GM21576 (cell line): ENCODE measurements at regions not wholly inside any gene's neighbourhood (a gene's known extent, or its start where the extent isn't known, plus 50 kb on each side); places are given as distances from the start of the nearest gene placed in this dataset.

ENCODE experiments used
- ATAC-seq: cut with Tn5 transposase; IDR thresholded peaks from one replicate; pipeline ENCODE4 v1.9.1; 2021; ENCODE audit warnings: mild to moderate bottlenecking, moderate library complexity; ENCODE audit not compliant: unreplicated experiment

DNA sequence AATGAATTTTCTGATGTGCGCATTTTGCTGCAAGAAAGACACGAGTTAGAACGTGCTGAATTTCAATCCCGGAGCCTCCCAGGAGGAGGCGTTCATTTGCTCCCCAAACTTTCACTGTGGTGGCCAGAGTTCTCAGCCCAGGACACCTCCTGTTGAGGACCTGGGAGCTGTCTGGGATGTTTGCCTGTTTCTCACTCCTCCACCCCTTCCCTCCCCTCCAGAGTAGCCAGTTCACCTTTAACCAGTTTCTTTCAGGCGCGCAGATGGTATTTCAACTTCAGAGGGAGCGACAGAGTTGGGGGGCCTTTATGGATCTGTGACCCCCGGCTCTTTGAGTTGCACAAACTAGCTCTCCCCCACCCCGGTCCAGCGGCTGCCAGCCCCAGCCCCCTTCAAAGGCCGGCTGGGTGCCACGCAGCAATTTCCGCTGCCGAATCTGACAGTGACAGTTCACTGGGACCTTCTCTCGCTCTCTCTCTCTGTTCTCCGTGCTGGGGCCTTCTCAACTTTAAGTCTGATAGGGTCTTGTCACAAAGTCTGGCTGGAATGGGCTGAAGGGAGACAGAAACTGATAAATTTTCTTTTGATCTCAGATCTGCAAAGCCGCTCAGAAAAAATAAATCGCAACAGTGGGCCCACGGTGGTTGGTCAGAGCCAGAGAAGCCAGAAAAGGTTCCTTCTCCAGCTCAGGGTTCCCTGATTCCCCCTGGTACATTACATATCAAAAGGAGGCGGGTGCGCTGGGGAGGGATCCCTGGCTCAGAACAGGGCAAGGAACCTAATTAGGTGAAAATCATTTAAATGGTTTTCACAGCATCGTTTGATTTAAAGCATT lies 100.0 kb upstream of the STX18 start:
- ATAC-seq, result no peak

DNA sequence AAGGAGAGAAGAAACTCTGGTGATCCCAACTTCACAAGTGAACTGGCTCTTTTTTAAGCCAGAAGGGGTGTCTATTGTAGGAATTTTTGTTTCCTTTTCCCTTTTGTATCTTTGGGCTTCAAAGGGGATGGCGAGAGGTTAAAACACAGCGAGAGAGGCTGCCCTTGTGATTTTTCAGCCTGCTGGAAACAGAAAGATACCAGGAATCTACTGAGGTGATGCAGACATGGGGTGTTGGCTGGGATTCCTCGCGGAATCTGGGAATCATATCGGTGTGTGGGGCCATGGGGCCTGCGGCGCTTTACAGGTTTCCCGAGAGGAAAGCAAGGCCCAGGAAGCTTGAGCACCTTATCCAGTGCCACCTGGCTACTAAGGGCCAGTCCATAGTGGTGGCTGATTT lies 99.4 kb upstream of the STX18 start:
- ATAC-seq, result no peak

DNA sequence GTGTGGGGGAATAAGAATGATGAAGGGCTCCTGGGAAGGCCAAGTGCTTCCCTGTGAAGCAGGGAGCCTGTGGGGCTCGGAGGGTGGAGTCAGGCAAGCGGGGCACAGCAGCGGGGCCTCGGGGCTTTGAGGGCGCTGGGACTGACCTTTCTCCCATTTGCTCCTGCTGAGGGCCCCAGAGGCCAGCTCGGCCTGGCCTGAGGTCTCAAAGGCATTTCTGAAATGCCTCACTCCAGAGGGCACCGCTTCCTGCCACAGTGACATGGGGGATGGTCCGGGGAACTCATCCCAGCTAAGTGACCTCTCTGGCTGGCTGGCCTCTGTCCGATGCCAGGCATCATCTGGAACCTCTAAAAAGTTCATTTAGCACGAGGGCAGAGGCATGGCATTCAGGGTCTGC lies 98.8 kb upstream of the STX18 start:
- ATAC-seq, result no peak

DNA sequence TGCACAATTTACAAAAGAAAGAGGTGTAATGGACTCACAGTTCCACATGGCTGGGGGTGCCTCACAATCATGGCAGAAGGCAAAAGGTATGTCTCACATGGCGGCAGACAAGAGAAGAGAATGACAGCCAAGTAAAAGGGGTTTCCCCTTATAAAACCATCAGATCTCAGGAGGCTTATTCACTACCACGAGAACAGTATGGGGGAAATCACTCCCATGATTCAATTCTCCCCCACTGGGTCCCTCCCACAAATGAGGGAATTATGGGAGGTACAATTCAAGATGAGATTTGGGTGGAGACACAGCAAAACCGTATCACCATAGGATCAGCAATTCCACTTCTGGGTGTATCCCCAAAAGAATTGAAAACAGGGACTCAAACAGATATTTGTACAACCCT lies 97.5 kb upstream of the STX18 start:
- no peak for ATAC-seq

DNA sequence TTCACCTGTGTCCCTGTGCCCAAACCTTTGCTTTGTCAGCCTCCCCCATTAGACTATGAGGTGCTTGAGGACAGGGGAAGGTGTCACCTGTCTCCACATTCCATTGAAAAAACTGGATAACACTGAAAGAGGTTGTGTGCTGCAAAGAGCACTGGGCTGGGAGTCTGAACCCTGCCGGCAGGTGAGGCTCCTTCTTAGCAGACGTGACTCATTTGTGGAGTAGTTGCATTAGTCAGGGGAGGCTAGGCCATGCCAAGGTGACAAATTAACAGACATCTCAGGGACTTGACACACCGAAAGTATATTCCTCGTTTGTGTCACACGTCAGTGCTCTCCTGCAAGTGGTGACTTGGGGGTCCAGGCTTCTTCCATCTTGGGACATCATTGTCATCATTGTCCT lies 95.9 kb upstream of the STX18 start:
- ATAC-seq, result no peak

DNA sequence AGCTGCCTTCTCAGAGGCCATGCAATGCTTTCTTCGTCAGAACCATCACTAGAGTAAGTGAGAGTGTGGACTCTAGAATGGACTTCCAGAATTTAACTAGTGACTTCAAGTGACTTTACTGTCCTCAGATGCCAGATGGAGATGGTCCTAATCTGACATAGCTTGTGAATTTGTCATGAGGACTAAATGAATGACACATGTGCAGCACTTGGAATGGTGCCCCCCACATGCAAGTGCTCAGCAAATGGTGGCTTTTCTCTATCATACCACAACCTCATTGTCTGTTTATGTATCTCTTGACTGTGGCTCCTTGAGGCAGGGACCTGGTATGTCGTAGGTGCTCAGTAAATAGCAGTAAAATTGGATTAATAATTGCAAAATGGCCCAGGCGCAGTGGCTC lies 91.6 kb upstream of the STX18 start:
- no peak for ATAC-seq

DNA sequence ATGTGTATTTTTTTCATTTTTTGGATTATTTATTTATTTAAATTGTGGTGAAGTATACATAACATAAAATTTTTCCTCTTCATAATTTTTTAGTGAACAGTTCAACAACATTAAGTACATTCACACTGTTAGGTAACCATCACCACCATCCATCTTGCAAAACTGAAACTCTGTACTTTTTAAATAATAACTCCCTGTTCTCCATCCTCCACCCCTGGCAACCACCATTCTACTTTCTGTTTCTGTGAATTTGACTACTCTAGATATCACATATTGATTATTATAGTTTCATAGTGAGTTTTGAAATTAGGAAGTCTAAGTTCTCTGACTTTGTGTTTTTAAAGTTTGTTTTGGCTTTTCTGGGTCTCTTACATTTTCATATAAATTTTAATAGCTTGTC lies 89.3 kb upstream of the STX18 start:
- peak; percentile 75 for ATAC-seq

DNA sequence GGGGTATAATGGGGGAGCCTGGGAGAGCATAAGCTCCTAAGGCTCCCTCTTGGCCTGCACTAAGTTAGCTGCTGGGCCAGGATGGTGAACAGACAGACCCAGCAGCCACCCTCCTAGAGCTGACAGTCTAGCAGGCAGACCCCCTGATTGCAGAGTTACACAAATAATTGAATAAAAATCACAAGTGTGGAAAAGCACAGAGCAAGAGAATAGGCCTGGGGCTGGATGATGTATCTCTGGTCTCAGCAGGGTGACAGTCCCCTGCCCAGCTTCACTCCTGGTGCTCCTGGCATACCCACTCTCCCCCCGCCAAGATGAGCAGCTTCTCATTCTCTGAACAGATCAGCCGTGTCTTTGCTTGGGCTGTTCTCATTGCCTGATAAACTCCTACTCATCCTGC lies 86.1 kb upstream of the STX18 start:
- no peak for ATAC-seq

DNA sequence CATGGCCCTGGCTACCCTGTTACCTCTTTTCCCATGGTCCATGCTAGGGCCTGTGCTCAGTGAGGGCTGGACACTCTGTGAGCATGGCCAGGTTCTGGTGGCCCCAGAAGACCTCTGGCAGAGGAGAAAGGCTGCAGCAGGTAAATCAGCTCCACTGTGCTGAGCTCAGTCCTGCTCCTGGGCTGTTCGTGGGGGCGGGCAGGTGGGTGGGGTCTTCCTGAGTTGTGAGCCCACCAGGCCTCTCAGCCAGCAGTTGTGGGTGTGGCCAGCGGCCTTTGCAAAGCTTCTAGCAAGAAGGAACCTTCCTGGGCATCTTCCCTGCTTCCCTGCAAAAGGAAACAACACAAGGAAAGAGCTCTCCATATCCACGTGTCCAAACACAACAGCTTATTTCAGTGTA lies 85.3 kb upstream of the STX18 start:
- no peak for ATAC-seq

DNA sequence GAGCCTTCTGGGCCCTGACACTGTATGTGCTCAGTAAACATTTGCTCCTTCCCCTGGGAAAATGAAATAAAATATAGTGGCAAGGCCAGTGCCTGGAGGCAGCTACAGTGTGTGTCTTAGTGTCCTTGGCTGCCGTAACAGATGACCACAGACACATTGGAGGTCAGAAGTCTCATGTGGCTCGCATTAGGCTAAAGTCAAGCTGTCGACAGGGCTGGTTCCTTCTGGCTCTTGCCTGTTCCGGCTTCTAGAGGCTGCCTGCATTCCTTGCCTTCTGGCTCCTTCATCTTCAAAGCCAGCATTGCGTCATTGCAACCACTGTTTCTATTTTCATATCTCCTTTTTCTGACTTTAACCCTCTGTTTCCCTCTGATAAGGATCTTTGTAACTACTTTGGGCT lies 83.6 kb upstream of the STX18 start:
- no peak for ATAC-seq

DNA sequence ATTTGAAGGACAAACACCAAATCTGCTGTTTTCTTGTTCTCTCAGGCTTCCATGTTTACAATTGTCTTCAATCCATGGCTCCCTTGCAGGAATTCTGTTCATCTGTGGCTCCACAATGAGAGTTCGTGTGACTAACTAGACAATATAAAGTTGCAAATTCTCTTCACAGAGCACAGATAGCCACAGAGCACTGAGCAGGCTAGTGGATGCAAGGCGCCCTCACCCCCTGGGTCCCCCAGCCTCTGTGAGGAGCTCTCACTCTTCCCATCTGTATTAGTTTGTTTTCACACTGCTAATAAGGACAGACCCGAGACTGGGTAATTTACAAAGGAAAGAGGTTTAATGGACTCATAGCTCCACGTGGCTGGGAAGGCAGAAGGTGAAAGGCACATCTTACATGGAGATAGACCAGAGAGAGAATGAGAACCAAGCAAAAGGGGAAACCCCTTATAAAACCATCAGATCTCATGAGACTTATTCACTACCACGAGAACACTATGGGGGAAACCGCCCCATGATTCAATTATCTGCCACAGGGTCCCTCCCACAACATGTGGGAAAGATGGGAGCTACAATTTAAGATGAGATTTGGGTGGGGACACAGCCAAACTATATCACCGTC lies 82.5 kb upstream of the STX18 start:
- no peak for ATAC-seq

DNA sequence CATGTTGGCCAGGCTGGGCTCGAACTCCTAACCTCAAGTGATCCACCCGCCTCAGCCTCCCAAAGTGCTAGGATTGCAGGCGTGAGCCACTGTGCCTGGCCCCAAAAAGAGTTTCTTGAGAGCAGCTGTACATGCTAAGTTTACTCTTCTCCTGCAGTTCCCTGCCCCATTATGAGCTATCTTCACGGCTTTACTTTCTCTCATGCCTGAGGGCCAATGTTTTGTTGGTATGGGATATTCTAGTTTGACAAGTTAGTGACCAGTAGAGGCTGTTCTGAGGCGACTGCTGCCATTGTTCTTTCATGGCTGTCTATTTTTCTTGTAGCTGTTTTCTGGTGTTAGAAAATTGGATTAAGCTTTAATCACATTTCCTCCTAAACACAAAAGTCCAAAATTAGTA lies 78.0 kb upstream of the STX18 start:
- ATAC-seq, result no peak

DNA sequence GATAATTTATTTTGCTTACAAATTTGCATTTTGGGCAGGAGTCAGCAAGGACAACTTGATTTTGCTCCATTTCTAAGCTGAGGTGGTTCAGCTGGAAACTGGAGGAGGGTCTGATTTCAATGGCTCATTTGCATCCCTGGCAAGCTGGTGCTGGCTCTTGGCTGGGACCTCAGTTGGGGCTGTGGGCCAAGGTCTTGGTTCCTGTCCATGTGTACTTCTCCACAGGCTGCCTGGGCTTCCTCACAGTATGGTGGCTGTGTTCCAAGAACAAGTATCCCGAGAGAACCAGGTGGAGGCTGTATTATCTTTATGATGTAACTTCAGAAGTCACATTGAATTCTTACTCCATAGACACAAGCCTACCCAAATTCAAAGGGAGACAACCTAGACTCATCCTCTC lies 77.0 kb upstream of the STX18 start:
- ATAC-seq, result no peak

DNA sequence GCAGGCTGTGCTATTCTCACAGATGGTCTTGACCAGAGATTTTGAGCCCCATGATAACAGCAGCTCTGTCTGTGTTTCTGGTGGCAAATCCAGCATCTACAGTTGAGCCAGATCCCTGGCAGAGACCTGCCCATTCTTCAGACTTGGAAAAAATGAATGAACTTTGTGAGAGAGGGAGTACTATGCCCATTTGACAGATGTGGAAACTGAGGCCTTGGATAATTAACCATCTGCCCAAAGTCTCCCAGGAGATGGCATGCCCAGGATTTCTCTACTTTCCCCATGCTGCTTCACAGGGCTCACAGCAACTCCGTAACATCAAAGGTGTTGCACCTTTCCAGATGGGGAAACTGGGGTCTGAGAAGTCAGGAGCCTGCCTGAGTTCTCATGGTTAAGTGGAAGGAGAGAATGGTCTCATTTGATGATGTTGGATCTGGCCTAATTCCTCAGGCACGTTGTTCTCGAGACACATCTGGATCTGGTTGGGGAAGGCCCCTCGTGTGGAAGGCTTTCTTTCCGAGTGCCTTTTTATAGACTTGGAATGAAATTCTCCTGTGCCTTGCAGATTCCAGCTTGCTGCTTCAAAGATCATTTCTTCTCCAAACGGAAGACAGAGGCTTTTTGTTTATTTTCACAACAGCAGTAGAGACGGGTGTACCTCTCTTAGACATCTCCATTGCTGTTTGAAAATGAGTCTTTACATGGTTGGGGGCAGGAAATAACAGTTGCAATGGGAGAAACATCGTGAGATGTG lies 73.3 kb upstream of the STX18 start:
- ATAC-seq, result no peak

DNA sequence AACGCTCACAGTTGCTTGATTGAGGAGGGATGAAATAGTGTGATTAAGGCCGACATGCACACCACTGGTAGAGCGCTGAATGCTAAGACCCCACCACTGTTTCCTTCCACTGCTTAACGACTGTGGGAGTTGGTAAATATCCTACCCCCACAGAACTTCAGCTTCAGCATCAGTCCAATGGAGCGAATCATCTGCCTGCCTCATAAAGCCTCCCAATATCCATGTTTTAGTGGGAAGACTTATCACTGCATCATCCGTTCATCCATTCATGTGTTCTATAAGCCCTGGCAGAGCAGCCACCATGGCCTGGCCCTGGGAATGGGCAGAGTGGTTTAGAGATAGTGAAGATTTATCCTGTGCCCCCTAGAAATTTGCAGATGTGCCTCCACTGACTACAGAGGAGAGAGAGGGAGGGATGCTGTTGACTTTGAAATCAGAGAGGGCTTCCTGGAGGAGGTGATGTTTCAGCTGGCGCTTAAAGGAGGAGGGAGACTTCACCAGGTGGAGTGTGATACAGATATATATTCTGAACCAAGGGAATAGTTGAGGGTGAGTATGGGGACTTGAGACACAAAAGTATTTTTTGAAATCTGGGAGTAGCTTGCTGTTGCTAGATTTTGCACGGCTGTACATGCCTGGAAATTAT lies 71.9 kb upstream of the STX18 start:
- no peak for ATAC-seq

DNA sequence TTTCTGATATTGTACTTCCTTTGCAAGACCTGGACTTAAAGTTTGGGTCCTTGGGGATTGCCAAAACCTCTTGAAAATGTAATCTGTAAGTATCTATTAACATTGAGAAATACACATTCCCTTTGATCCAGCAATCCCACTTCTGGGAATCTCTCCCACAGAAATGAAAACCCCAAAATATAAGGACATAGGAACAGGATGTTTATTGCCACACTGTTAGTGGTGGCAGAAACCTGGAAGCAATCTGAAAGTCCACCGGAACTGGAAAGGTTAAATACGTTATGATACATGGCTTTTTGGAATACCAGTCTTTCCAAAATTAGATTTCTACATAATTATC lies 71.2 kb upstream of the STX18 start:
- ATAC-seq, result no peak

DNA sequence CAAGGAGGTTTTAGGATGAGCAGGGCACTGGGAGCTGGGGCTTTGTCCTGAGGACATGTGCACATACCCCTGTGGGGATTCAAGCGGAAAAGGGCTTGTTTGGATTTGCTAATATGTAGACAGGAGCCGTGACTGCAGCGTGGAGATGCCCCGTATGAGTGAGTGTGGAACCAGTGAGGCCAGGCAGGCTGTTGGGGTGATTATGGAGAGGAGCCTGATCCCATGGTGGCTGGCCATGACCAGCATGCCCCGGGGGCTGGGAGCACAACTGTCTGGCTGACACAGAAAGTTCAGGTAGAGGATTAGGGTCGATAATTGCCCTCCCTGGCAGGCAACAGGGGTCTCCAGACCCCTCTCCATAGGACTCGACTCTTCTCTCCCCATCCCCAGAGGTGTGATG lies 68.8 kb upstream of the STX18 start:
- no peak for ATAC-seq

DNA sequence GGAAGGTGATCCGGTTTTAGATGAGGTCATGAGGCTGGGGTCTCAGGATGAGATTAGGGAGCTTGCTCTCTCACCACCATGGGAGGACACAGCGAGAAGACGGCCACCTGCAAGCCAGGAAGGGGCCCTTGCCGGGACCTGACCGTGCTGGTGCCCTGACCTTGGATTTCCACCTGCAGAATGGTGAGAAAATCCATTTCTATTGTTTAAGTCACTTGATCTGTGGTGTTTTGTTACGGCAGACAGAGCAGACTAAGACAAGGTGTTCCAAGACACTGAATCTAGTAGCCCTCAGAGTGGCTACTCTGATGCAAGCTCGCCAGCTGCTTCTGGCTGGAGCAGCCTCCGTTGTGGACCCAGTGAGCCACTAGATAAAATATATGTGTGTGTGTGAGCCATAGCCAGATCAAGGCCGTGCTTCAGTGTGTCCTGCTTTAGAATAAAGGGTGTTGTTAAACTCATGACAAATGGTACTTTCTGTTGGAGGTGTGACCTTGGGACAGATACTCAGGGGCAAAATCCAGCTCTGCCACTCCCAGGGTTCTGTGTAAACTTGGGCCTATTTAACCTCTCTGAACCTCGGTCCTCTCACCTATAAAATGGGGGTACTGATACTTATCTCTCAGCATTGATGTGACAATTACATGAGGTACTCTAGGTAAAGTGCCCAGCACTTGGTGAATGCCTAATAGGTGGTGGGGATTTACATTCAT lies 67.9 kb upstream of the STX18 start:
- no peak for ATAC-seq

DNA sequence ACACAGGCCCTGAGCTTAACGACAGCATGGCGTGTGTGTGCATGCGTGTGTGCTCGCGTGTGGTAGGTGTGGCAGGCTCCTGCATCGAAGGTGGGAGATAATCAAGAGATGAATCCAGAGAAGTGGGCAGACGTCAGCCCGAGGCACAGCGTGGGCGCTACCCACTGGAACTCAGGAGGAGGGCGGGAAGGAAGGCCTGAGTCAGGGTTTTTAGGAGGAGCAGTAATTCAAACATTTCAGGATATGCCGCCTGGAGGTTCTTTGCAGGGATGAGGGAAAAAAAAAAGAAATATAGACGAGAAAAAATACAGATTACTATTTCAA lies 66.3 kb upstream of the STX18 start:
- no peak for ATAC-seq

DNA sequence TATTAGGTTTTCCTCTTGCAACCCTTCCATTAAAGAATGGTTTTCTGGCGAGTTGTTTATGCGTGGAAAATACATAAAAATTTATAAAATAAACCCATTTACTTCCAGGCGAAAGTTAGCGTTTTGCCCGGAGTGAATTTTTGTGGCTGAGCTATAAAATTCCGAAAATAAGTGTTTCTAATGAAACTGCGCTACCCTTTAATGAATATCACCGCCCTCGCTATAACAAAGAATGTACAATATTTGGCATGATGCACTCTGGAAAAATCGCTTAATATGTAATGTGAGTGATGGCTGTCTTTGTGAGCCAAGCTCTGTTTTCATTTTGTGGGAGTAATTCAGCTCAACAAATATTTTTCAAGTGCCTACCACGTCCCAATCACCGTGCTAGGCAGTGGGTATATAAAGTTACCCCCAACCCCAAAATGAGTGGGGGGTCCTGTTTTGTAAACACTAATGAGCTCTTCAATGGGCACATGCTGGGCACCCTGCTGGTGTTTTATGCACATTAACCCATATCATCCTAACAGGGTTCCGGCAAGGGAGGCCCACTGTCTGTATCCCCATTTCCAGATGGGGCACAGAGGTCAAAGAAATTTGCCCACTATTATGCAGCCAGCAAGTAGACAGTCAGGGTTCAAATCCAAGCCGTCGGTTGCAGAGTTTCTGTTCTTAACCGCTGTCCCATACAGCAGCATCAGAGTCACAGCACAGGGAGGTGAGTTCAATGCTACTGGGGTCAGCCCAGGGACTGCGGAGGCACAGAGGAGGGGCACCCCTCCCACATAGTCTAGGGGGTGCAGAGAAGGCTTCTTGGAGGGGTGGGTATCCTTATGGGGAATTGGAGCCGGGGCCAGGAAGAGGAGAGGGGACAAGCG lies 65.7 kb upstream of the STX18 start:
- ATAC-seq, result no peak
